ENCODE measurements at regions not wholly inside any gene's neighbourhood (a gene's known extent, or its start where the extent isn't known, plus 50 kb on each side); places are given as distances from the start of the nearest gene placed in this dataset.

DNA sequence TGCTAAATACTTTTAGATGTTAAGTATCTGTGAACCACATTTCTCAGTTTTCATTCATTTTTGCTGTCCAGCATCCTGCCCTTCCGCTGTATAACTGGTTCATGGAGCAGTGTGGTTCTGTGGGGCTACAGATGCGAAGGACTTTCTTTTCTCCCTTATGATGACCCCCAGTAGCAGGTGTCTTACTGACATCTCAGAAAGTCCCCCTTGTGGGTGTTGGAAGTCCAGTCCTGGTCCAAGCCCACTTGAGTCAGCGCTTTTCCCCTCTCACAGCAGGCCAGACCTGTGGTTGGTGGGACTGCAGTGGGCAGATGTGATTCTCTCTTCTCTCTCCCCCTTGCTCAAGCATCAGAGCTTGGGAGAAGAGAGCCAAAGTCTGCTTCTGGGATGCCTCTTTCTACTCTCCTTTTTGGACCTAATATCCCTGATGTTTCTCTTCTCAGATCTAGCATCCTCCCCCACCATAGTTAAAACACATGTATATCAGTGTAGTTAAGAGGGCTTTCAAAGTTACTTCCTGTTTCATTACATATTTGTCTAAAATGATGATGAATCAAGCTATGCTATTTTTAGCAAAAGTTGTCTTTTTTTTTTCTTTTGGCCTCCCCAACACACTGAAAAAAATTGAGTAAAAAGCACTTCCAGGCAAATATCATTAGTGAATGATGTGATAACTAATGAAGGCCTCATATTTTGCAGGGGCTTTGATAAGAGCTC lies 119.5 kb upstream of the ZNF618 start:
- POLR2A ChIA-PET: no interaction called here
- H3K4me1 ChIP-seq (ENCODE audit: control insufficient read depth in 2 of 2, insufficient read depth in 2 of 2, low read length in 2 of 2): no peaks in the 10 kb centered on the region
- Mint-ChIP-seq H3K9me3 (peaks cover 0 to 19% (median 5%) of the 10 kb centered on the region in 11 donors), H3K27ac (no peak overlapping the region), H3K4me3 (no peak overlapping the region), H3K27me3 (peaks cover 14 to 61% (median 50%) of the 10 kb centered on the region in 5 donors), H3K4me1 (no peaks in the 10 kb centered on the region), H3K36me3 (peaks cover 0 to 3% (median 0%) of the 10 kb centered on the region in 5 donors)
- H3K27ac ChIP-seq (ENCODE audit: low read depth, low read length): no peak overlapping the region
- CTCF ChIA-PET: no interaction called here
- DNase-seq (no peak), ATAC-seq (no peak)
- H3K4me3 ChIP-seq (ENCODE audit: low read length): no peak overlapping the region
- H3K9me3 ChIP-seq (ENCODE audit: control insufficient read depth in 2 of 3, low read length in 3 of 3): no peaks in the 10 kb centered on the region
- H3K27me3 ChIP-seq (ENCODE audit: control insufficient read depth in 2 of 2, insufficient read depth in 2 of 2, low read length in 2 of 2): peaks cover 0 to 4% of the 10 kb centered on the region in 2 donors
- intact Hi-C loops (cut with micrococcal nuclease): no loop called here
- no peaks in the 10 kb centered on the region for H3K36me3 ChIP-seq (ENCODE audit: control insufficient read depth in 2 of 3, insufficient read depth in 3 of 3, low read length in 3 of 3)

DNA sequence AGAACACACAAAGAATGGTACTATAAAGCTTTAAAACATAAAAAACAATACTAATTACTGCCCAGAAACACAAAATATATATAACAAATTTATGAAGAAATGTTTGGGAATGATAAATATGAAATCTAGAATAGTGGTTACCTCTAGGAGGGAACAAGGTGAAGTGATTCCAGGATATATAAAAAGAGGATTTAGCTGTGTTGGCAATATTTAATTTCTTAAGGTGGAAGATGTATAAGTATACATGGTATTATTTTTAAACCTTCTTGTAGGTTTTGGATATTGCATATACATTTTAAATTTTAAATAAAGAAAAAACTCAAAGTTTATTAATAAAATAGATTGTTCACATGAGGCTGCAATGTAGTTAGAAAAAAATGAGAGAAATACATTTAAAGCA lies 112.7 kb upstream of the ZNF618 start:
- Histone ChIP-seq H3K4me1 (ENCODE audit: control insufficient read depth in 2 of 2, insufficient read depth in 2 of 2, low read length in 2 of 2) (no peaks in the 10 kb centered on the region), H3K27me3 (ENCODE audit: control insufficient read depth in 2 of 2, insufficient read depth in 2 of 2, low read length in 2 of 2) (peaks cover 0 to 4% of the 10 kb centered on the region in 2 donors), H3K9me3 (ENCODE audit: control insufficient read depth in 2 of 3, low read length in 3 of 3) (peaks cover 0 to 6% (median 0%) of the 10 kb centered on the region in 3 experiments), H3K36me3 (ENCODE audit: control insufficient read depth in 2 of 3, insufficient read depth in 3 of 3, low read length in 3 of 3) (no peaks in the 10 kb centered on the region), H3K4me3 (ENCODE audit: low read length) (no peak overlapping the region), H3K27ac (ENCODE audit: low read depth, low read length) (no peak overlapping the region)
- intact Hi-C loops (cut with micrococcal nuclease): no loop called here
- ATAC-seq: no peak
- POLR2A ChIA-PET: no interaction called here
- Mint-ChIP-seq H3K36me3 (peaks cover 0 to 3% (median 0%) of the 10 kb centered on the region in 5 donors), H3K27ac (no peak overlapping the region), H3K4me1 (no peaks in the 10 kb centered on the region), H3K9me3 (peaks cover 2 to 51% (median 10%) of the 10 kb centered on the region in 11 donors), H3K4me3 (no peak overlapping the region), H3K27me3 (peaks cover 18 to 42% (median 35%) of the 10 kb centered on the region in 5 donors)
- DNase-seq: no peak
- CTCF ChIA-PET: no interaction called here

DNA sequence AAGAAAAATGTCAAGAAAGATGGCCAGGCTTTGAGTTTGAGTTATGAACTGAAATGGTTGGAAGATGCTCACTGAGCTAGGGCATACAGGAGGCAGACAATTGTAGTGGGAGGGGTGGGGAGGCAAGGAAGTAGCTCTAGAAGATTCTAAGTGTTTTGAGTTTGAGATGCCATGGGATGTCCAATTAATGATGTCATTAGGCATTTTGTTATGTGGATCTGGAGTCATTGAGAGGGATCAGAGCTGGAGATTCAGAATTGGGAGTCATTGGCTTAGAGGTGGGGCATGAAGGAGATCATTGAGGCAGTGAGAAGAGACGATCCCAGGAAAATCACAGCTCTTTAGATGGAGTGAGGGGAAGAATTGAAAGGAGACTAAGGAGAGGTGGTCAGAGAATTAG lies 111.5 kb upstream of the ZNF618 start:
- H3K4me1 ChIP-seq (ENCODE audit: control insufficient read depth in 2 of 2, insufficient read depth in 2 of 2, low read length in 2 of 2): no peaks in the 10 kb centered on the region

DNA sequence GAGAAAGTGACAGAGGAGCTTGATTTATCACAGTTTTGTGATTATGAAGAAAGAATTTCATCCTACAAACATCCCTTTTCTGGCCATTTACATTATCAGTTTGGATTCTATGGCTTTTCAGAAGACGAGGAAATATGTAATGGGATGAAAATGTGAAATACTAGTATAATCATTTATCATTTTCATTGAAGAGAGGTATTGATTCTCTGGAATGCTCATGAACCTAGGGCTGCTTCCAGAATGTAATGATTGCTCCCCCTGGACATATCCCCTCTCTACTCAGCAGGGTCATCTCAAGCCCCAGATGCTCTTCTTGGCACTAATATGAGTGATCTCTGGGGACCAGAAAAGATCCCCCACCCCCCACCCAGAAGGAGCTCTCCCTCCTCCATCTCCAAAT lies 106.7 kb upstream of the ZNF618 start:
- ChIA-PET CTCF (no interaction called here), POLR2A (no interaction called here)
- Histone ChIP-seq H3K27me3 (ENCODE audit: control insufficient read depth in 2 of 2, insufficient read depth in 2 of 2, low read length in 2 of 2) (no peaks in the 10 kb centered on the region), H3K36me3 (ENCODE audit: control insufficient read depth in 2 of 3, insufficient read depth in 3 of 3, low read length in 3 of 3) (no peaks in the 10 kb centered on the region), H3K4me1 (ENCODE audit: control insufficient read depth in 2 of 2, insufficient read depth in 2 of 2, low read length in 2 of 2) (no peaks in the 10 kb centered on the region), H3K4me3 (ENCODE audit: low read length) (no peak overlapping the region), H3K27ac (ENCODE audit: low read depth, low read length) (no peak overlapping the region), H3K9me3 (ENCODE audit: control insufficient read depth in 2 of 3, low read length in 3 of 3) (peaks cover 0 to 6% (median 0%) of the 10 kb centered on the region in 3 experiments)
- ATAC-seq (no peak), DNase-seq (no peak)
- intact Hi-C loops (cut with micrococcal nuclease): no loop called here
- H3K36me3 Mint-ChIP-seq: no peaks in the 10 kb centered on the region
- peaks cover 3 to 39% (median 31%) of the 10 kb centered on the region in 5 donors for H3K27me3 Mint-ChIP-seq
- no peak overlapping the region for H3K27ac Mint-ChIP-seq
- H3K9me3 Mint-ChIP-seq: peaks cover 0 to 33% (median 7%) of the 10 kb centered on the region in 11 donors
- H3K4me1 Mint-ChIP-seq: peaks cover 0 to 2% (median 0%) of the 10 kb centered on the region in 7 donors
- H3K4me3 Mint-ChIP-seq: no peak overlapping the region

More for the DNA sequence above, 111.5 kb upstream of the ZNF618 start:
- H3K4me3 Mint-ChIP-seq: no peak overlapping the region
- peaks cover 0 to 6% (median 0%) of the 10 kb centered on the region in 3 experiments for H3K9me3 ChIP-seq (ENCODE audit: control insufficient read depth in 2 of 3, low read length in 3 of 3)
- CTCF ChIA-PET: no interaction called here
- intact Hi-C loops (cut with micrococcal nuclease): no loop called here
- no peaks in the 10 kb centered on the region for H3K4me1 Mint-ChIP-seq
- H3K4me3 ChIP-seq (ENCODE audit: low read length): no peak overlapping the region
- H3K27me3 ChIP-seq (ENCODE audit: control insufficient read depth in 2 of 2, insufficient read depth in 2 of 2, low read length in 2 of 2): no peaks in the 10 kb centered on the region
- H3K27me3 Mint-ChIP-seq: peaks cover 14 to 41% (median 34%) of the 10 kb centered on the region in 5 donors
- ATAC-seq (no peak), DNase-seq (no peak)
- H3K36me3 ChIP-seq (ENCODE audit: control insufficient read depth in 2 of 3, insufficient read depth in 3 of 3, low read length in 3 of 3): no peaks in the 10 kb centered on the region
- H3K9me3 Mint-ChIP-seq: peaks cover under 1 to 44% (median 6%) of the 10 kb centered on the region in 11 donors
- no peak overlapping the region for H3K27ac ChIP-seq (ENCODE audit: low read depth, low read length)
- no peaks in the 10 kb centered on the region for H3K36me3 Mint-ChIP-seq
- H3K27ac Mint-ChIP-seq: no peak overlapping the region
- POLR2A ChIA-PET: no interaction called here

DNA sequence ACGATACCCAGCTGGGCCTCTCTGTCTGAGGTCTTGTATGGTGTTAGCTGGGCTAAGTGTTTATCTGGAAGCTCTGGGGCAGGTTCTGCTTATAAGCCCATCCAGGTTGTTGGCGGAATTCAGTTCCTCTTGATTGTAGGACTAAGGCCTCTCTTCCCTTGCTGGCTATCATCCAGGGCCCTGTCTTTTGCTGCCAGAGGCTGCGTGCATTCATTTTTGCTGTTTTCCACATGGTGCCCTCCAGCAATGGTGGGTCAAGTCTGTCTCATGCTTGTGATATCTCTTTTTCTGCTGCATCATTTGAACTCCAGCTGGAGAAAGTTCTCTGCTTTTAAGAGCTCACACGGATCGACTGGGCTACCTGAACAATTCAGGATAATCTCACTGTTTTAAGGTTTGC lies 105.7 kb upstream of the ZNF618 start:
- CTCF ChIA-PET: interaction anchor here (0.5 kb wide), 1 partner anchor 10 kb away, joined by 3 read pairs; no protein-coding TSS in a partner anchor

DNA sequence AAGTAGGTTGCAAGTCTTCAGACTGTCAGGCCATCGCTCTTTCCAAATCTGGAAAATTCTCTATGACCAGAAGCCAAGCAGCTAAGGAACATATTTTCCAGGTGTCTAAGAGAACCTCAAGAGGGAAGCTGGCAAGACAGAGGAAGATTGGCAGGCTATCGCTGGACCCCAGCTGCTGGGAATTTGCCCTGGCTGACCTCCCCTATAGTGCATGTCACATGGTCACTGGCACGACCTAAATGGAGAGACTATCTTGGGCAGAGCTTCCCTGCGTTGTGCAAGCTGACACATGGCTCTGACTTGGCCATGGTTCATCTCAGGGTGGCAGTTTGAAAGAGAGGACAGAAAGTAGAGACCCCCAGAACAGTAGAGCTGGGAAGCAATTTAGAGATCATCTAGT lies 104.9 kb upstream of the ZNF618 start:
- ChIA-PET CTCF (no interaction called here), POLR2A (no interaction called here)
- no peak overlapping the region for H3K4me3 Mint-ChIP-seq
- peak overlapping the region in 1 of 9 donors; percentile 34 for H3K27ac Mint-ChIP-seq
- DNase-seq (no peak), ATAC-seq (no peak)
- peaks cover 4 to 33% (median 25%) of the 10 kb centered on the region in 5 donors for H3K27me3 Mint-ChIP-seq
- Histone ChIP-seq H3K36me3 (ENCODE audit: control insufficient read depth in 2 of 3, insufficient read depth in 3 of 3, low read length in 3 of 3) (no peaks in the 10 kb centered on the region), H3K4me3 (ENCODE audit: low read length) (no peak overlapping the region), H3K9me3 (ENCODE audit: control insufficient read depth in 2 of 3, low read length in 3 of 3) (peaks cover 0 to 5% (median 0%) of the 10 kb centered on the region in 3 experiments), H3K27me3 (ENCODE audit: control insufficient read depth in 2 of 2, insufficient read depth in 2 of 2, low read length in 2 of 2) (no peaks in the 10 kb centered on the region), H3K4me1 (ENCODE audit: control insufficient read depth in 2 of 2, insufficient read depth in 2 of 2, low read length in 2 of 2) (no peaks in the 10 kb centered on the region), H3K27ac (ENCODE audit: low read depth, low read length) (no peak overlapping the region)
- peaks cover 0 to 2% (median 0%) of the 10 kb centered on the region in 7 donors for H3K4me1 Mint-ChIP-seq
- H3K9me3 Mint-ChIP-seq: peaks cover 0 to 20% (median 4%) of the 10 kb centered on the region in 11 donors
- intact Hi-C loops (cut with micrococcal nuclease): no loop called here
- no peaks in the 10 kb centered on the region for H3K36me3 Mint-ChIP-seq

More for the DNA sequence above, 105.7 kb upstream of the ZNF618 start:
- intact Hi-C loops (cut with micrococcal nuclease): no loop called here
- H3K4me3 ChIP-seq (ENCODE audit: low read length): no peak overlapping the region
- POLR2A ChIA-PET: no interaction called here
- no peaks in the 10 kb centered on the region for H3K27me3 ChIP-seq (ENCODE audit: control insufficient read depth in 2 of 2, insufficient read depth in 2 of 2, low read length in 2 of 2)
- H3K9me3 Mint-ChIP-seq: peaks cover 0 to 27% (median 7%) of the 10 kb centered on the region in 11 donors
- DNase-seq (no peak), ATAC-seq (no peak)
- H3K27ac ChIP-seq (ENCODE audit: low read depth, low read length): no peak overlapping the region
- H3K36me3 Mint-ChIP-seq: no peaks in the 10 kb centered on the region
- H3K36me3 ChIP-seq (ENCODE audit: control insufficient read depth in 2 of 3, insufficient read depth in 3 of 3, low read length in 3 of 3): no peaks in the 10 kb centered on the region
- no peaks in the 10 kb centered on the region for H3K4me1 ChIP-seq (ENCODE audit: control insufficient read depth in 2 of 2, insufficient read depth in 2 of 2, low read length in 2 of 2)
- H3K9me3 ChIP-seq (ENCODE audit: control insufficient read depth in 2 of 3, low read length in 3 of 3): peaks cover 0 to 6% (median 0%) of the 10 kb centered on the region in 3 experiments
- H3K4me1 Mint-ChIP-seq: peaks cover 0 to 2% (median 0%) of the 10 kb centered on the region in 7 donors
- H3K27me3 Mint-ChIP-seq: peaks cover 3 to 33% (median 25%) of the 10 kb centered on the region in 5 donors
- H3K4me3 Mint-ChIP-seq: no peak overlapping the region
- no peak overlapping the region for H3K27ac Mint-ChIP-seq
